OCI-LY1 (cell line): ENCODE measurements at regions not wholly inside any gene's neighbourhood (a gene's known extent, or its start where the extent isn't known, plus 50 kb on each side); places are given as distances from the start of the nearest gene placed in this dataset.

Experiments used
- CTCF ChIP-seq: fragments of 200-600 bp; sonication (generic), shearing (Covaris generic); IDR thresholded peaks from 2 replicates; pipeline ENCODE4 v1.5.1; 2017; ENCODE audit warnings: mild to moderate bottlenecking, antibody characterized with exemption, low read length, moderate library complexity, mixed read lengths
- EZH2 ChIP-seq: fragments of 200-600 bp; sonication (generic), shearing (Covaris generic); IDR thresholded peaks from 2 replicates; pipeline ENCODE4 v1.8.0; 2017; ENCODE audit warnings: borderline replicate concordance, mixed run types, mild to moderate bottlenecking, antibody characterized with exemption, low read length, moderate library complexity, mixed read lengths

- TF ChIP-seq CTCF = no peak
- no peak for TF ChIP-seq EZH2
Measured at GRCh38 chr9:105930011-105930627, 235.8 kb downstream of the TMEM38B start.
